Lower leg skin (tissue), 3 donors: ENCODE measurements at regions not wholly inside any gene's neighbourhood (a gene's known extent, or its start where the extent isn't known, plus 50 kb on each side); places are given as distances from the start of the nearest gene placed in this dataset.

Experiments
- POLR2A ChIP-seq, 2 donors: fragments of 450-650 bp; IDR thresholded peaks; one replicate each; pipeline ENCODE4 v1.6.1; 2016 to 2017; ENCODE audit warnings: antibody characterized with exemption in 2 of 2, mild to moderate bottlenecking in 1 of 2, moderate library complexity in 1 of 2
- TF ChIP-seq, protein P1 (sequence below), 3 donors: fragments of 450-650 bp; IDR thresholded peaks; one replicate each; pipeline ENCODE4 v1.5.1; 2016; ENCODE audit warnings: antibody characterized with exemption in 3 of 3, mild to moderate bottlenecking in 3 of 3, moderate library complexity in 2 of 3

DNA sequence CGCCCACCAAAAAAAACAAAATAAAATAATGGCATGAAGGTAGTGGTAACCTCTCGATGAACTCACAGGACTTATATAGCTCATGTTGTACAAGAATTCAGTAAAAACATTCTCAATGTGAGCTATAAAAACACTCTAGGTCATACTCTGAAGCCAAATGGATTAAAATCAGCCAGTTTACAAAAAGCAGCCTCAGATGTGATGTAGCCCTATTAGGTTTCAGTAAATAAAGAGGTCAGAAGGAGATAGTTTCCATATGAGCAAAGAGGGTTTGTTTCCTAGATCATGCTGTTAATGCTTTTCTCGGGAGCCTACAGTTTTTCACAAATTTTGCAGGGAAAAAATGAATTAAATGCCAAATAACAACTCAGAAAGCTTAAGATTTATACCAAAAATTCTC lies 319.5 kb upstream of the HSF2 start:
- TF ChIP-seq, protein P1, sequence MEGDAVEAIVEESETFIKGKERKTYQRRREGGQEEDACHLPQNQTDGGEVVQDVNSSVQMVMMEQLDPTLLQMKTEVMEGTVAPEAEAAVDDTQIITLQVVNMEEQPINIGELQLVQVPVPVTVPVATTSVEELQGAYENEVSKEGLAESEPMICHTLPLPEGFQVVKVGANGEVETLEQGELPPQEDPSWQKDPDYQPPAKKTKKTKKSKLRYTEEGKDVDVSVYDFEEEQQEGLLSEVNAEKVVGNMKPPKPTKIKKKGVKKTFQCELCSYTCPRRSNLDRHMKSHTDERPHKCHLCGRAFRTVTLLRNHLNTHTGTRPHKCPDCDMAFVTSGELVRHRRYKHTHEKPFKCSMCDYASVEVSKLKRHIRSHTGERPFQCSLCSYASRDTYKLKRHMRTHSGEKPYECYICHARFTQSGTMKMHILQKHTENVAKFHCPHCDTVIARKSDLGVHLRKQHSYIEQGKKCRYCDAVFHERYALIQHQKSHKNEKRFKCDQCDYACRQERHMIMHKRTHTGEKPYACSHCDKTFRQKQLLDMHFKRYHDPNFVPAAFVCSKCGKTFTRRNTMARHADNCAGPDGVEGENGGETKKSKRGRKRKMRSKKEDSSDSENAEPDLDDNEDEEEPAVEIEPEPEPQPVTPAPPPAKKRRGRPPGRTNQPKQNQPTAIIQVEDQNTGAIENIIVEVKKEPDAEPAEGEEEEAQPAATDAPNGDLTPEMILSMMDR (IDR thresholded peaks at IDR 0.05): no peak
- no peak for TF ChIP-seq POLR2A (IDR thresholded peaks at IDR 0.05)
